GM23338 (cell line): ENCODE measurements at regions not wholly inside any gene's neighbourhood (a gene's known extent, or its start where the extent isn't known, plus 50 kb on each side); places are given as distances from the start of the nearest gene placed in this dataset.
A peak's percentile ranks its signal among the peaks of the same experiment; 100 is the strongest.

ENCODE experiments used
- CREB1 ChIP-seq: fragments of 250-450 bp; sonication (Bioruptor Pico); IDR thresholded peaks from 2 replicates; pipeline ENCODE4 v1.5.0; 2020; ENCODE audit warnings: low read depth, mild to moderate bottlenecking, moderate library complexity
- CTCF ChIP-seq, 2 experiments: fragments of 200-600 bp in 1 of 2; sonication (generic) in 1 of 2; conservative IDR thresholded peaks; 2 replicates each; pipeline versions ENCODE4 v1.5.1 to v1.6.1; 2016 to 2017; ENCODE audit warnings: antibody characterized with exemption in 2 of 2, low read depth in 2 of 2, mild to moderate bottlenecking in 2 of 2, moderate library complexity in 1 of 2
- EZH2 ChIP-seq: fragments of 200-600 bp; sonication (generic); IDR thresholded peaks from one replicate; pipeline ENCODE4 v1.8.0; 2017; ENCODE audit warnings: antibody characterized with exemption, mild to moderate bottlenecking, low read depth; ENCODE audit not compliant: unreplicated experiment
- EZH2phosphoT487 ChIP-seq: fragments of 200-600 bp; sonication (generic); IDR thresholded peaks from one replicate; pipeline ENCODE4 v1.8.1; 2018; ENCODE audit warnings: antibody characterized with exemption; ENCODE audit not compliant: unreplicated experiment
- JUNB ChIP-seq: IDR thresholded peaks from one replicate; pipeline ENCODE4 v1.6.1; 2016; ENCODE audit warnings: antibody characterized with exemption; ENCODE audit not compliant: unreplicated experiment
- POLR2AphosphoS5 ChIP-seq: IDR thresholded peaks from 2 replicates; pipeline ENCODE4 v1.6.1; 2016; ENCODE audit warnings: antibody characterized with exemption, low read depth
- REST ChIP-seq: IDR thresholded peaks from one replicate; pipeline ENCODE4 v1.6.1; 2018; ENCODE audit warnings: antibody characterized with exemption; ENCODE audit not compliant: unreplicated experiment
- STAT1 ChIP-seq: IDR thresholded peaks from one replicate; pipeline ENCODE4 v1.6.1; 2016; ENCODE audit warnings: antibody characterized with exemption; ENCODE audit not compliant: unreplicated experiment
- ZNF114 ChIP-seq: fragments of 250-450 bp; sonication (Bioruptor Pico); IDR thresholded peaks from 2 replicates; pipeline ENCODE4 v1.5.0; 2020; ENCODE audit warnings: mild to moderate bottlenecking, moderate library complexity
- TF ChIP-seq, protein P1 (sequence below): IDR thresholded peaks from 2 replicates; pipeline ENCODE4 v1.6.1; 2016; ENCODE audit warnings: antibody characterized with exemption

GRCh38 chr4:119774840-119775239 is 146.2 kb upstream of the PDE5A start:
- no peak for TF ChIP-seq CTCF (conservative IDR thresholded peaks at IDR 0.05; ENCODE audit: low read depth in 2 of 2)
- no peak for TF ChIP-seq POLR2AphosphoS5
- no peak for TF ChIP-seq REST
- no peak for TF ChIP-seq EZH2phosphoT487
- no peak for TF ChIP-seq JUNB
- no peak for TF ChIP-seq EZH2
- TF ChIP-seq, protein P1, sequence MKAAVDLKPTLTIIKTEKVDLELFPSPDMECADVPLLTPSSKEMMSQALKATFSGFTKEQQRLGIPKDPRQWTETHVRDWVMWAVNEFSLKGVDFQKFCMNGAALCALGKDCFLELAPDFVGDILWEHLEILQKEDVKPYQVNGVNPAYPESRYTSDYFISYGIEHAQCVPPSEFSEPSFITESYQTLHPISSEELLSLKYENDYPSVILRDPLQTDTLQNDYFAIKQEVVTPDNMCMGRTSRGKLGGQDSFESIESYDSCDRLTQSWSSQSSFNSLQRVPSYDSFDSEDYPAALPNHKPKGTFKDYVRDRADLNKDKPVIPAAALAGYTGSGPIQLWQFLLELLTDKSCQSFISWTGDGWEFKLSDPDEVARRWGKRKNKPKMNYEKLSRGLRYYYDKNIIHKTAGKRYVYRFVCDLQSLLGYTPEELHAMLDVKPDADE: no peak
- TF ChIP-seq CREB1: no peak
- TF ChIP-seq ZNF114: 0 out of 2 replicates have a peak, but pooled peaks have one; percentile 51
- TF ChIP-seq STAT1: no peak
